Astrocyte (in vitro differentiated cells and primary cell): ENCODE measurements at regions not wholly inside any gene's neighbourhood (a gene's known extent, or its start where the extent isn't known, plus 50 kb on each side); places are given as distances from the start of the nearest gene placed in this dataset.

Experiments
- DNase-seq: peaks from one replicate; pipeline ENCODE4 v3.0.0-alpha.2; 2010; ENCODE audit warnings: low read depth
- FAIRE-seq: peaks from 2 replicates; lab custom pipeline; 2011; peaks lifted over from hg19 to GRCh38; lab: Jason Lieb, UNC
- H2AFZ ChIP-seq: 2 replicates; pipeline ENCODE4 v1.6.0; 2012; ENCODE audit warnings: low read depth, low read length, inconsistent platforms
- H3K27ac ChIP-seq: 2 replicates; pipeline ENCODE4 v1.5.1; 2011; ENCODE audit warnings: low read depth, low read length, inconsistent platforms
- H3K27me3 ChIP-seq: 2 replicates; pipeline ENCODE4 v1.6.0; 2011; ENCODE audit warnings: low read length, inconsistent platforms; ENCODE audit not compliant: insufficient read depth
- H3K36me3 ChIP-seq: 2 replicates; pipeline ENCODE4 v1.5.1; 2011; ENCODE audit warnings: low read length, inconsistent platforms; ENCODE audit not compliant: insufficient read depth
- H3K4me1 ChIP-seq: 2 replicates; pipeline ENCODE4 v1.5.1; 2011; ENCODE audit warnings: low read length, inconsistent platforms; ENCODE audit not compliant: insufficient read depth
- H3K4me2 ChIP-seq: 2 replicates; pipeline ENCODE4 v1.6.0; 2012; ENCODE audit warnings: low read length, inconsistent platforms
- H3K4me3 ChIP-seq: 2 replicates; pipeline ENCODE4 v1.5.1; 2011; ENCODE audit warnings: low read depth, mild to moderate bottlenecking, low read length, inconsistent platforms; ENCODE audit not compliant: insufficient read depth
- H3K79me2 ChIP-seq: 2 replicates; pipeline ENCODE4 v1.6.0; 2012; ENCODE audit warnings: mild to moderate bottlenecking, low read length, inconsistent platforms; ENCODE audit not compliant: insufficient read depth
- H3K9ac ChIP-seq: 2 replicates; pipeline ENCODE4 v1.6.0; 2012; ENCODE audit warnings: mild to moderate bottlenecking, low read length, inconsistent platforms
- H3K9me3 ChIP-seq: 2 replicates; pipeline ENCODE4 v1.5.1; 2012; ENCODE audit warnings: low read depth, mild to moderate bottlenecking, low read length, inconsistent platforms; ENCODE audit not compliant: insufficient read depth
- H4K20me1 ChIP-seq: 2 replicates; pipeline ENCODE4 v1.6.0; 2012; ENCODE audit warnings: low read length, inconsistent platforms; ENCODE audit not compliant: insufficient read depth
- H3K27ac Mint-ChIP-seq: one replicate; pipeline ENCODE4 v1.8.0; 2021; ENCODE audit warnings: mild to moderate bottlenecking, mixed read lengths; ENCODE audit not compliant: unreplicated experiment
- H3K27me3 Mint-ChIP-seq: one replicate; pipeline ENCODE4 v1.8.0; 2021; ENCODE audit warnings: low read depth, mixed read lengths; ENCODE audit not compliant: unreplicated experiment
- H3K36me3 Mint-ChIP-seq: one replicate; pipeline ENCODE4 v1.8.0; 2021; ENCODE audit warnings: low read depth, mixed read lengths; ENCODE audit not compliant: unreplicated experiment
- H3K4me1 Mint-ChIP-seq: one replicate; pipeline ENCODE4 v1.8.0; 2021; ENCODE audit warnings: low read depth, mixed read lengths; ENCODE audit not compliant: unreplicated experiment
- H3K4me3 Mint-ChIP-seq: one replicate; pipeline ENCODE4 v1.8.0; 2021; ENCODE audit warnings: mild to moderate bottlenecking, moderate library complexity, mixed read lengths; ENCODE audit not compliant: unreplicated experiment
- H3K9me3 Mint-ChIP-seq: one replicate; pipeline ENCODE4 v1.8.0; 2021; ENCODE audit warnings: mild to moderate bottlenecking, mixed read lengths; ENCODE audit not compliant: unreplicated experiment
- EZH2 ChIP-seq: IDR thresholded peaks from 2 replicates; pipeline ENCODE4 v1.6.1; 2012; ENCODE audit warnings: mild to moderate bottlenecking, low read length, inconsistent platforms; ENCODE audit not compliant: insufficient read depth
- TF ChIP-seq, protein P1 (sequence below): IDR thresholded peaks from 2 replicates; pipeline ENCODE4 v1.5.1; 2011; ENCODE audit warnings: low read depth, mild to moderate bottlenecking, inconsistent platforms, low read length, moderate library complexity; ENCODE audit not compliant: insufficient read depth

DNA sequence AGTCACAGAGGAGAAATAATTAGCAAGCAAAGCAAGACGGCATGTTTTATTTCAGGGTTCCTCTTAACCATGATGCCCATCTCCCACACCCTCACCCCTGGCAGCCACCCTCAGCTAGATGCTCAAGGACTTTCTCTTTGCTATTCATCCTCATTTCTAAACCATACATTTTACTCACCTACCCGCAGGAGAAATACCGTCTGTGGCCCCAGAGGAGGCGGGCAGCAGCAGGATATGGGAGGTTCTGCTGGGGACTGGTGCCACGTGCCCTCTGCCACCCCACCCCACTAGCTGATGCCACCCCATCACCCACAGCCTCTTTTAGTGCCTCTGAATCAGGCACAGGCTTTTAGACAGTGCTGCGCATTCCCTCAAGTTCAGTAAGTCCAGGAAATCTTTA lies 168.7 kb upstream of the ITGB1 start:
- FAIRE-seq (no peak), DNase-seq (no peak)
- Histone ChIP-seq H3K4me3 (no peak overlapping the region), H3K4me1 (peaks cover 45% of the 10 kb centered on the region), H3K9ac (no peak overlapping the region), H3K79me2 (no peaks in the 10 kb centered on the region), H4K20me1 (no peaks in the 10 kb centered on the region), H3K9me3 (no peaks in the 10 kb centered on the region), H3K27me3 (no peaks in the 10 kb centered on the region), H2AFZ (no peak overlapping the region), H3K36me3 (no peaks in the 10 kb centered on the region), H3K4me2 (no peak overlapping the region), H3K27ac (no peak overlapping the region)
- Mint-ChIP-seq H3K9me3 (no peaks in the 10 kb centered on the region), H3K4me3 (no peak overlapping the region), H3K4me1 (peaks cover 41% of the 10 kb centered on the region), H3K27me3 (peaks cover 4% of the 10 kb centered on the region), H3K36me3 (no peaks in the 10 kb centered on the region), H3K27ac (peak overlapping the region; percentile 69)
- TF ChIP-seq EZH2 = no peak
- TF ChIP-seq, protein P1, sequence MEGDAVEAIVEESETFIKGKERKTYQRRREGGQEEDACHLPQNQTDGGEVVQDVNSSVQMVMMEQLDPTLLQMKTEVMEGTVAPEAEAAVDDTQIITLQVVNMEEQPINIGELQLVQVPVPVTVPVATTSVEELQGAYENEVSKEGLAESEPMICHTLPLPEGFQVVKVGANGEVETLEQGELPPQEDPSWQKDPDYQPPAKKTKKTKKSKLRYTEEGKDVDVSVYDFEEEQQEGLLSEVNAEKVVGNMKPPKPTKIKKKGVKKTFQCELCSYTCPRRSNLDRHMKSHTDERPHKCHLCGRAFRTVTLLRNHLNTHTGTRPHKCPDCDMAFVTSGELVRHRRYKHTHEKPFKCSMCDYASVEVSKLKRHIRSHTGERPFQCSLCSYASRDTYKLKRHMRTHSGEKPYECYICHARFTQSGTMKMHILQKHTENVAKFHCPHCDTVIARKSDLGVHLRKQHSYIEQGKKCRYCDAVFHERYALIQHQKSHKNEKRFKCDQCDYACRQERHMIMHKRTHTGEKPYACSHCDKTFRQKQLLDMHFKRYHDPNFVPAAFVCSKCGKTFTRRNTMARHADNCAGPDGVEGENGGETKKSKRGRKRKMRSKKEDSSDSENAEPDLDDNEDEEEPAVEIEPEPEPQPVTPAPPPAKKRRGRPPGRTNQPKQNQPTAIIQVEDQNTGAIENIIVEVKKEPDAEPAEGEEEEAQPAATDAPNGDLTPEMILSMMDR = no peak

DNA sequence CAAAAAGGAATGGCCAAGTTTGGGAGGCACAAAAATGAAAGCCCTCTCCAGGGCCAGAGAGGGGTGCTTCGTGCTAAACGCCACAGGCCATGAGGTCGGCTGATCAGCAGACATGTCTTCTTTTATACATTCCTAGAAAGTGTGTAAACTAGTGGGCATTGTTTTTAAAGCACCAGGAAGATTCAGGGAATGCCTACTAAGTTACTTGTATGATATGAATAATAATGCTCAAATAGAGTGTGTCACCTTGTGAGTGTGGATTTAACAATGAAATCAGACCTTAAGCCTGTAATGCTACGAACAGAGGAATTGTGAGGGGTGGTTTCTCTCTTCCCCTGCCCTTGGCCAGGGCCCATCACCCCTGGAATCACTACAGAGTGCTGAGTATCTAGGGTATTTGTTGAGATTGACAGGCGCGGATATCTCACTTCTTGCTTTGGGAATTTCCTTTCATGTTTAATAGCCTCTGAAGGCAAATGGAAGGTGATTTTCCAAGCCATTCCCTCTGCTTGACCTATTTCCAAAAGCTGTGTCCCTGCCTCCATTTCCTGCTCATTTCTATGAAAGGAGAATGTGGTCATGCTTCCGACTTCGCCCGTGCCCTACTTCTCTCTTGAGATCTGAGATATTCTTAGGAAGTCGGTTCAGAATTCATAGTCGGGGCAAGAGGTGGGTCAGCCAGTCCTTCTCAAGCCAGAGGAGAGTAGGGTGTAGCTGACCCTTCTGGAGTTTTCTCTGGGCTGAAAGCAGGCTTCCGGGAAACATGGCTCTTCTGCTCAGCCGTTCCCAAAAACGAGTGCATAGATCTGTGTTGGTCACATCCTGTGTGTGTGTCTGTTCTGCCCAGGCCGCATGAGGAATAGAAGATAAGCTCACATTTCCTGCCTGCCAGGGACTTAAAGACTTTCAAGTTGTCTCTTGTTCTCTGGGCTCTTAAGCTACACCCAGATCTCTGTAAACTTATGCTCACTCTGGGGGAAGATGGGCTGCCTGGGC lies 167.8 kb upstream of the ITGB1 start:
- Histone ChIP-seq H3K79me2 (no peaks in the 10 kb centered on the region), H3K27ac (peak overlapping the region; percentile 19), H3K9me3 (no peaks in the 10 kb centered on the region), H3K4me2 (no peak overlapping the region), H2AFZ (peak overlapping the region; percentile 53), H3K4me1 (peaks cover 50% of the 10 kb centered on the region), H4K20me1 (no peaks in the 10 kb centered on the region), H3K27me3 (no peaks in the 10 kb centered on the region), H3K4me3 (no peak overlapping the region), H3K36me3 (no peaks in the 10 kb centered on the region), H3K9ac (peak overlapping the region; percentile 9)
- Mint-ChIP-seq H3K27me3 (peaks cover 4% of the 10 kb centered on the region), H3K9me3 (no peaks in the 10 kb centered on the region), H3K4me1 (peaks cover 38% of the 10 kb centered on the region), H3K4me3 (no peak overlapping the region), H3K36me3 (no peaks in the 10 kb centered on the region), H3K27ac (no peak overlapping the region)
- DNase-seq (peak; percentile 64), FAIRE-seq (no peak)
- TF ChIP-seq EZH2 = no peak
- TF ChIP-seq, protein P1 = no peak

DNA sequence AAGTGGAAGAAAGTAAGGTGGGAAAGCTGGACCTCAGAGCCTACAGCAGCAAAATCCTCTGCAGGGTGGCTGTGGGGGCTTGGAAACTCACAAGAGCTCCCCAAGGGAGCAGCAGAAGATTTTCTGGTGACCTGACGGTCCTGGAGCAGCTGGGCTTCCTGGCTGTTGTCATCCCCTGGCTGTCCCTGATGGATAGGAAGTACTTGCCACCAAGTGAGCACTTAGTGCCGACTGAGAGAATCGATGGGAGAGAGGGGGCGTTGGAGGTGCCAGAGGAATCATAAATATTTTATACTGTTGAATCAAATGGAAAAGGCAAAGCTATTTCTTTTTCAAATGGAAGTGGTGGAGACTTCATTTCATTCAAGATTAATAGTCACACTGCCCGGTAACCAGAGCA lies 167.1 kb upstream of the ITGB1 start:
- no peaks in the 10 kb centered on the region for H3K36me3 Mint-ChIP-seq
- no peaks in the 10 kb centered on the region for H3K9me3 ChIP-seq
- no peak for FAIRE-seq

More for the DNA sequence above, 167.1 kb upstream of the ITGB1 start:
- peaks cover 4% of the 10 kb centered on the region for H3K27me3 Mint-ChIP-seq
- Histone ChIP-seq H3K9ac (no peak overlapping the region), H3K36me3 (no peaks in the 10 kb centered on the region), H3K27ac (no peak overlapping the region), H3K27me3 (no peaks in the 10 kb centered on the region), H2AFZ (no peak overlapping the region), H3K79me2 (no peaks in the 10 kb centered on the region), H3K4me1 (peaks cover 45% of the 10 kb centered on the region), H3K4me2 (no peak overlapping the region), H4K20me1 (no peaks in the 10 kb centered on the region), H3K4me3 (no peak overlapping the region)
- H3K4me1 Mint-ChIP-seq = peaks cover 31% of the 10 kb centered on the region
- no peak overlapping the region for H3K4me3 Mint-ChIP-seq
- DNase-seq = no peak
- no peak overlapping the region for H3K27ac Mint-ChIP-seq
- H3K9me3 Mint-ChIP-seq = no peaks in the 10 kb centered on the region
- TF ChIP-seq, protein P1 = no peak
- no peak for TF ChIP-seq EZH2
